CD4-positive, alpha-beta T cell treated with Interleukin-17A for 4 hours (primary cell): ENCODE measurements at regions not wholly inside any gene's neighbourhood (a gene's known extent, or its start where the extent isn't known, plus 50 kb on each side); places are given as distances from the start of the nearest gene placed in this dataset.

ENCODE experiments used
- DNase-seq: peaks from one replicate; pipeline ENCODE4 v3.0.0-alpha.2; 2020; ENCODE audit warnings: mixed read lengths

DNA sequence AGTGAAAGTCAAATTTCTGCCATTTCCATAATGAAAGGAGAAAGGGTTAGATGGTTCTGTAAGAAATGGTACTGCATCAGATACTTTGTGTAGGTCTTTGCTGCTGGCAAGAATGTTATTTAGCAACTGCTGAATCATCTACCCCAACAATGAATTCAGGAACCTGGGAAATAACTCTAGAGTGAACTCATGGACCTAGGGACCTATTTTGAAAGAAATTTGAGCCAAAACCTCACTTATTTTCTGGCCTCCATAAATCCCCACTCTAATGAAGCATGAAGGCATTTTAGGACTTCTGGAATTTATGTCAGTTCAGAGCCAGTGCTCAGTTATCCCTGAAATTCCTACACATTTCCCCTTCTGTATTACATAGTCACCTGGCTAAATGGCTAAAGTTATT lies 50.9 kb upstream of the CPNE8 start:
- no peak for DNase-seq
